Astrocyte of the hippocampus (primary cell): ENCODE measurements at regions not wholly inside any gene's neighbourhood (a gene's known extent, or its start where the extent isn't known, plus 50 kb on each side); places are given as distances from the start of the nearest gene placed in this dataset.

Source experiments
- DNase-seq: peaks from one replicate; pipeline ENCODE4 v3.0.0; 2011; ENCODE audit warnings: low read depth, low spot score

- no peak for DNase-seq
Measured at GRCh38 chr16:73280388-73280787, 232.5 kb upstream of the ZFHX3 start.

- no peak for DNase-seq
Measured at GRCh38 chr16:73279451-73279850, 231.5 kb upstream of the ZFHX3 start.

- DNase-seq = no peak
Measured at GRCh38 chr16:73277071-73277470, 229.1 kb upstream of the ZFHX3 start.

- no peak for DNase-seq
Measured at GRCh38 chr16:73275448-73275847, 227.5 kb upstream of the ZFHX3 start.

GRCh38 chr16:73275024-73275423, 227.1 kb upstream of the ZFHX3 start:
- DNase-seq = no peak

- DNase-seq = no peak
Measured at GRCh38 chr16:73274140-73274539, 226.2 kb upstream of the ZFHX3 start.

- peak; percentile 70 for DNase-seq
Measured at GRCh38 chr16:73268366-73268993, 220.6 kb upstream of the ZFHX3 start.

GRCh38 chr16:73265935-73266334, 218.0 kb upstream of the ZFHX3 start:
- no peak for DNase-seq

- no peak for DNase-seq
Measured at GRCh38 chr16:73265124-73265837, 217.4 kb upstream of the ZFHX3 start.

GRCh38 chr16:73262931-73263330, 215.0 kb upstream of the ZFHX3 start:
- no peak for DNase-seq

GRCh38 chr16:73255031-73255430, 207.1 kb upstream of the ZFHX3 start:
- DNase-seq = no peak

- no peak for DNase-seq
Measured at GRCh38 chr16:73253922-73254480, 206.1 kb upstream of the ZFHX3 start.

GRCh38 chr16:73252446-73252845, 204.5 kb upstream of the ZFHX3 start:
- DNase-seq = no peak

- no peak for DNase-seq
Measured at GRCh38 chr16:73251608-73252007, 203.7 kb upstream of the ZFHX3 start.

- no peak for DNase-seq
Measured at GRCh38 chr16:73248316-73248715, 200.4 kb upstream of the ZFHX3 start.

- DNase-seq = no peak
Measured at GRCh38 chr16:73240920-73241319, 193.0 kb upstream of the ZFHX3 start.

GRCh38 chr16:73237601-73238000, 189.7 kb upstream of the ZFHX3 start:
- DNase-seq = no peak

GRCh38 chr16:73234496-73234895, 186.6 kb upstream of the ZFHX3 start:
- no peak for DNase-seq

GRCh38 chr16:73233846-73234424, 186.0 kb upstream of the ZFHX3 start:
- DNase-seq = no peak

- DNase-seq = no peak
Measured at GRCh38 chr16:73233329-73233765, 185.4 kb upstream of the ZFHX3 start.

GRCh38 chr16:73232555-73233328, 184.8 kb upstream of the ZFHX3 start:
- peak; percentile 95 for DNase-seq
